GM21423 (cell line): ENCODE measurements at regions not wholly inside any gene's neighbourhood (a gene's known extent, or its start where the extent isn't known, plus 50 kb on each side); places are given as distances from the start of the nearest gene placed in this dataset.
"Not testable (repeated sequence)": the region's sequence is repeated elsewhere in the genome, so short reads cannot be mapped to it uniquely, and the experiment has no call there.

Source experiments
- ATAC-seq: cut with Tn5 transposase; IDR thresholded peaks from one replicate; pipeline ENCODE4 v1.9.1; 2021; ENCODE audit warnings: mild to moderate bottlenecking, moderate library complexity; ENCODE audit not compliant: unreplicated experiment

DNA sequence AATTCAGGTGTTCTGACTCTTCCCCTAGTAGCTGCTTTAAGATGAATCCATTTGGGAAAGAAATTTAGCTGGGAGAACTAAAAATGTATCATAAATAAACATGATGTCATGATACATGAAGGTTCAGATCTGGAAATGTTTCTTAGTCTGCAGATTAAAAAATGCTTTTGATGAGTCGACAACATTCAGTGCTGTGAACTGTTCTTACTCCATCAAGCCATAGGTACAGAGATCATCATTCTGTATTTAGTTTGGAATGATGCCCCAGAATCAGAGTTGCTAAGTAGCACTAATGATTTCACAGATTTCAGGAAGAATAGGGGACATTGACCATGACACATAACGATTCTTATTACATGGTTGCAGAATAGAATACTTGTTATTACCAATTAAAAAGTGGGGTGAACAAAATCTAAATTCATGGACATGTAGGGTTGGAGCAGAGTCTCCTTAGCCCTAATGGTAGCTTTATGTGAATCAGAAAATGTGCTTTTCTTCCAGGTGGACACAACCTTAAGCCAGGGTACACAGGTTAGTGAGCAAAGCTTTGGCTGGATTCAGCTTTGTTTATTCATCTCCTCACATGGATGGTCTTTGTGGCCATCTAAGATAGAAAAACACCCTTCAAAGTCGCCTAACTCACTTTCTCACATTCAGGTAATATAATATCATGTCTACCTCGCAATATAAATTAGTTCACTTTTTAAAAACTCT, 205.4 kb upstream of the SEL1L start:
- no peak for ATAC-seq

DNA sequence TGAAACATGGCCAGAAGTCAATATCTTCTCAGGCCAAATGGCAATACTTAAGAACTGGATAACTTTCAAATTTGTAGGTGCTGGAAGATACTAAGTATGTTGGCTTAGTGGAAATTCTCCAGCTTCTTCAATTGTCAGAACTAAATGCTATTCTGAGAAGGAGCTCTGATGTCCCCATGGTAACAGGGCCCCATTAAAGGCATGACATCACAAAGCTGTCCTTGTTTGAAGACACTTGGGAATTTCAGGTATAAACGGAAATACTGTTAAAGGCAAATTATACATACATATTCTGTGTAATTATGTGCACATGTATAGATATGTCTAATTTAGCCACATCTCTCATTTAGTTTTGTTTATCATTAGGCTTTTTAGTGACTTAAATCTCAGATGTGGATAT, 210.0 kb upstream of the SEL1L start:
- no peak for ATAC-seq

DNA sequence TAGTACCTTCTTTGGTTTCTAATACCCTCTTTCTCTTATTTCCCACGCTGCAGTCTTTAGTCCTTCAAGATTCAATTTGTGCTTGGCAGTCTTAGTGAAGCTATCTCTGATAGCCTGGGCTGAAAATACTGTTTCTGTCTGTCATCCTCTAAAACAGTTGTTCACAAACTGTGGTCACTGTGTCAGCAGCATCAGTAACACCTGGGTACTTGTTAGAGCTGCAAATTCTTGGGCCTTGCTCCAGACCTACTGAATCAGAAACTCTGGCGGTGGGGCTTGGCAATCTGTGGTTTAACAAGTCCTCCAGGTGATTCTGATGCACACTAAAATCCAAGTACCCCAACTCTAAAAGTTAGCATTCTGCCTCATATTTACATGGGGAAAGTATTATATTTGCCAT, 217.5 kb upstream of the SEL1L start:
- no peak for ATAC-seq

DNA sequence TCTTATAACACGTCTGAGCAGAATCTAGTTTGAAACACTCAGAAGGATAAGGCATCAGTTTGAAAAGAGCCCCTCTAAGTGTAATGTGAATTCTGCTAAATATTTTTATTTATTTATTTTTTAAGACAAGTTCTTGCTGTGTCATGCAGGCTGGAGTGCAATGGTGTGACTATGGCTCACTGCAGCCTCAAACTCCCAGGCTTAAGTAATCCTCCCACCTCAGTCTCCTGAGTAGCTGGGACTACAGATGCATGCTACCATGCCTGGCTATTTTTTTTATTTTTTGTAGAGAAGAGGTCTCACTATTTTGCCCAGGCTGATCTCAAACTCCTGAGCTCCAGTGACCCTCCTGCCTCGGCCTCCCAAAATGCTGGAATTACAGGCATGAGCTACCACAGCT, 225.9 kb upstream of the SEL1L start:
- no peak for ATAC-seq

DNA sequence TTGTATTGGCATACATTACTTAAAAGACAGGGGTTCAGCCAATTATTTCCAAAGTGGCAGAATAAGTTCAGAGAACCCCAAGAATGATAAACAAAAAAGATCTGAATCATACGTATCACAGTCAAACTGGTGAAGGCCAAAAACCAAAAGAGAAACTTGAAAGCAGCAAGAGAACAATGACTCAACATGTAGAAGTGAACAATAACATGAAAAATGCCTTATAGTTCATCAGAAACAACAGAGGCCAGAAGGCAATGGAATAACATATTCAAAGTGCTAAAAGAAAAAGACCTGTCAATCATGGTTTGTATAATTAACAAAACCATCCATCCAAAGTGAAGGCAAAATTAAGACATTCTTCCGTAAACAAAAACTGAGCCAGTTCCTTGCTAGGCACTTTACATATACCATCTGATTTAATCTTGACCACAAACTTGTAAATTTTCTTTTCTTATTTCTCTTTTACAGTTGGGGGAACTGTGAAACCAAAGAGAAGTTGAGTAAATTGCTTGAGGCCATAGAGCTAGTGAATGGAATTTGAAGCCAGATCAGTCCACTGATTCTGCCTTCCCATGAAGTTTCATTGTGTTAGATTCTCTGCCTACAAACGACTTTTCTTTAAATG, 232.1 kb upstream of the SEL1L start:
- peak; percentile 55 for ATAC-seq

DNA sequence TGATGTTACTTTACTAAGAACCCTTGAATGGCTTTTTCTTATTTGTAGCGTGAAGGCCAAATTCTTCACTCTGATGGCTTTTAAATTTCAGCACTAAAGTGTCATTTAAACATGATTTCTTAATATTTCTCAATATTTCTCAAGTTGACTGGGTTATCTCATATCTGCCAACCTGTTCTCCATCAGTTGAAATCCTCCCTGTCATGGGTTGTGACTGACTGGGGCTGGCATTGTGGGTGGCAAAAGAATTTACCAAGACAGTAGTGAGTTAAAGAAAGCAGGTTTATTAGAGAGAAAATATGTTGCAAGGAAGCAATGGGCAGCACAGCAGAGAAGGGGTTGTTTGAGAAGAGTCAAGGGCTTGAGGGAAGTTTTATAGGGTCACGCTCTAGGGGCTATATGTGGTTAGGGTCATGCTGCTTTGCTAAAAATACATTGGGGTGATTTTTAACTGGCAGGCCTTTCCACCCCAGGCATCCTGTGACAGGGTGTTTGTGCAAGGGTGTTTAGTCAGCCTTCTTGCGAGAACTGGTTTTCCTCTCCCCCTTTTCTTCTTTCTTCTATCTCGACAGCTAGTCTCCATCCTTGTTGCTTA, 232.8 kb upstream of the SEL1L start:
- no peak for ATAC-seq

DNA sequence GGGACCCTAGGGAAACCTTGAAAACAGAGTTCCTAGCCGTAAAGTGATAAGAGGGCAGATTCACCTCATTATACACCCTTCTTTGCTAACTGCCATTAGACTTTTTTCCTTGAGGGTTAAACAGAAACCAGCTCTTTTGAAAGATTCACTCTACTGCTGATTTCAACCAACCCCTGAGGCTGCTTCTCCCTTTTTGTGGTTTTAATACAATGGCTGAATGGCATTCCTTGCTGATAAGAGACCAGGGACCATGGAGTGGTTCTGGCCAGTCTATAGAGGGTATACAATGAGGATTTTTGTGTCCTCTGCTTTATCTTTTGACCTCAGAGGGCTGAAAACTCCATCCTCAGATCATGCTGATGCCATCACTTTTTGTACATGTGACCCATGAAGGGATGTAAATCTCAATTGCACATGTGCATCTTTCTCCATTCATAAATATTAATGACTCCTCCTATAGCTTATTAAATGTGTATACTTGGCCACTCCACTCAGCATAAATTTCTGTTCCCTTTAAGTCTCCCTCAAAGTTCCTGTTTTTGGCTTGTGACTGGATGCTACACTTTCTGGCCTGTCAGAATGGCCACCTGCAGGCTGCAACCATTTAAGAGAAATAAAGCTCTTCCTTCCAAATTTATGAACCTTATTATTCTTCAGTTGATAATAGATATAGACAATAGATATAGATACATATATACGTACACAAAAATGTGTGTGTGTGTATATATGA, 233.8 kb upstream of the SEL1L start:
- no peak for ATAC-seq

DNA sequence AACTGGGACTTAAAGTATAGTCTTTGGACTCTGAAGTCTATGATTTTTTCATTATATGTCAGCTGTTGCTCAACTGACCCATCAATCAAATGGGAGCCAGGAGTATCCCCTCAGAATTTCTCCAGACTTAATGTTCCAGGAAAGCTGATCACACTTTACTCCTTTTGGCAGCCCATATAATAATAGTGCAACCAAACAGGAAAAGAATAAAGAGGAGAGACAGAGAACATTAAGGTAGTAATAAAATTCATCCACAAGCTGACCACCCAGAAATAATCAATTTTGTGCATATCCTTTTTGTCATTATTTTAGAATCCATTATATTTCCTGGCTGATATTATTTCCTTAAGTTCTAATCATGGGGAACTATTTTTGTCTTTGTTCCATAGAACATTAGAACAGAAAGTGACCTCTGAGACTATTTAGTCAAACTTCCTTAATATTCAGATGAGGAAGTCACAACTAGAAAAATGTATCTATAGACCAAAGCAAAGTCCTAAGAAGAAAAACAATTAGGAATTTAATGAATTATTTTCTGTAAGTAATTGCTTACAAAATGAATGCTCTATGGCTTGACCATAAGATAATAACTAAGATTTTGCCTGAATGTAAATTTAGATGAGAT, 238.1 kb upstream of the SEL1L start:
- no peak for ATAC-seq

DNA sequence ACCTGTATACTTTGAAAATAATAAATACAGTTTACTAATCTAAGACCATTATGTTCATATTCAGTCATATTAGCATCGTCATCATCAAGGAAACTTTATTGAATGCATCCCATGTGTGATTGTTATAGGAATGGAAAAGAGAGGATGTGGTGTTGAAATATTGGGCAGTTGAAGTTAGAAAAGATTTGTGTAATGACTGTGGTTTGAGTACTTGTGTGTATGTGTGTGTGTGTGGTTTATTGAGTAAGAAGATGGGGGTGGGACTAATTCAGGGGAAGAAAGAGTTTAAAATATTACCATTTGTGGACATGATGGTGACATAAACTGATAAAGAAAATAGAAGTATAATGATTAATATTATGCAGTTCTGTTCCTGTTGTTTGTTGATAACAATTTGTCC, 238.7 kb upstream of the SEL1L start:
- ATAC-seq: no peak

DNA sequence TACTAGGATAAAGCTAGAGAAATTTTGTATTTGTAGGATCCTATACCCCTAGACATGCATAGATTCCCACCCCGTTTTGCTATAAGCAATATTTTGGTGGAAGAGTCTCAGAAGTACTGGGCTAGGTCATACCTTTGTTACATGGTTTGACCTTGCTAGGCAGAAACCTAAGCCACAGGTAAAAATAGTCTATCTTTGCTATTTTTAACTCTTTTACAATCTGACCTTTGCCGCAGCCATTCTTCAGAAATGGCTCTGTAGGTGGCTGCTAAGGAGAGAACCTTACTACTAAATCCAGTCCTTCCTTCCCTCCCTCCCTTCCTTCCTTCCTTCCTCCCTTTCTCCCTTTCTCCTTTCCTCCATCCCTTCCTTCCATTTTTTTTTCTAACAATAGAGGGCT, 242.9 kb upstream of the SEL1L start:
- no peak for ATAC-seq

DNA sequence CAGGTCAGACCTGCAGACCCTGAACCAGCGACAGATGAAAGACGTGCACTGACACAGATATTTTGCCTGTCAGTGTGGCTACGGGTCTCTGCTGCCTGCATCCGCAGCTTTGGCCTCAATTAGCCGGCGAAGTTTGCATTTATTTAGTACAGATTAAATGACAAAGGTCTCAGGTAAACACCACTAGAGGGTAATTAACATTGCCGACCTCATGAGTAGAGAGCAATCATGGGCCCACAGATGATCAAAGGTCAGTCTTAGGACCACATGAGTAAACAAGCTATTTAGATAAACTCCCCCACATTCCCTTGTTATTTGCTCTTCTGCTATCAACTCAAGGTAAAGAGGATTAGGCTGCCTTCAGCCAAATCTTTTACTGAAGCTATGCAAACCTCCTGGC, 248.1 kb upstream of the SEL1L start:
- not testable (repeated sequence) for ATAC-seq

DNA sequence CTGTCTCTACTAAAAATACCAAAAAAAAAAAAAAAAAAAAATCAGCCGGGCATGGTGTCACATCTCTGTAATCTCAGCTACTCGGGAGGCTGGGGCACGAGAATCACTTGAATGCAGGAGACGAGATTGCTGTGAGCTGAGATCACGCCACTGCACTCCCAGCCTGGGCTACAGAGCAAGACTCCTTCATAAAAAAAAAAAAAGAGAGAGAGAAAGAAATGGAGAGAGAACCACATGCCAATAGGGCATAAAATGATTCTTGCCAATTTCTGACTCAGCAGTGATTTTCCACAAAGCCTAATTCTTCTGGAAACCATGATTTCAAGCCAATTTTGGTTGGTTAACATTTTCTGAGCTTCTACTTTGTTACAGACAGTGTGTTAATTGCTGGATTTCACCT, 250.4 kb upstream of the SEL1L start:
- ATAC-seq: no peak

DNA sequence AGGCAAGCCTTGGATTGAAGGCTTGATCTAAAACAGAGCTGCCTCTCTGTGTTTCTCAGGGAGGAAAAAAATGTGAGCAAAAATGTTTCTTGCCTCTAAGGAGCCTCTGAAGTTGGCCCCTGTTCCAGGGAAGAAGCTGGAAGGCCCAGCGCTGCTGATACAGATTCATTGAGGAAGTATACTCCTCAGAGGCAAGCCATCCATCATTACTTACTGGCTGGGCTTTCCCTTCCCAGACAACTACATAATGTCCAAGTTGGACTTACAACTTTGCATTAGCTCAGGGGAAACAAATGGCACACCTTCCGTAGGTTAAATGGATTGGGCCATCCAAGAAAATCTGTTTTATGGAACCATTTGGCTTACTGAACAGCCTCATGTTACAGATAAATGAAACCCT, 263.7 kb upstream of the SEL1L start:
- ATAC-seq: no peak

DNA sequence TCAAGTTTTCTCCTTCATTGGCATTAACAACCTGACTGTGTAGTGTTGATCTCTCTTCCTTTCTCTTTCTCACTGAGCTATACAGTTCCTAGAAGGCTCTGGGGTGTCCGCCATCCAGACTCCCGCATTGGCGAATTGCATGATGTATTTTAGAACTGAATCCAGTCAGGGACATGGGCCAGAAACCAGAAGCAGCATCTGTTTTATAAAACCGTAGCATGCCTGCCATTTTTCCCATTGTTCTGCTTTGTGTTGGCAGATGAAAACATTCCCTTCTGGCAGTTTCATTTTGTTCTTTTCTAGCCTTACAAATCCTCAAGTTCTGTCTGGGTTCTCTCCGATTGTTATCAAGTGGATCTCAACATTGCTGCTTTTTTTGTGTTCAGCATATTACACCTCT, 268.3 kb upstream of the SEL1L start:
- no peak for ATAC-seq

DNA sequence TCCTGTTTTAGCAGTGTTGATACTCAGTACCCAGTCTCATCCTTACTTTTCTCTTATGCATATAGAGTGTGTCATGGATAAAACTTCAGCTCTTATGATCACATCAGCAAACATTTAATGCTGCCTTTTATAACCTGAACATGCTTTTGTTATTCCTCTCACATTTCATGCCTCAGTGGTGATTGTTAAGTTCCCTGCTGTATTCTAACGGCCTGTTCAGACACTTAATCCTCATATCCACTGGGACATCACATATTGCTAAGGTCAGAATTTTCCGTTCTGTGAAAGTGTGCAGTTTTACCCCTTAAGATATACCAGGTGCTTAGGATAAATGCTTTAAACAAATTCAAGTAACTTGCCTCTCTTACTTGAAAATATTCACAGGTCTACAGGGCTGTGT, 268.7 kb upstream of the SEL1L start:
- ATAC-seq: no peak

DNA sequence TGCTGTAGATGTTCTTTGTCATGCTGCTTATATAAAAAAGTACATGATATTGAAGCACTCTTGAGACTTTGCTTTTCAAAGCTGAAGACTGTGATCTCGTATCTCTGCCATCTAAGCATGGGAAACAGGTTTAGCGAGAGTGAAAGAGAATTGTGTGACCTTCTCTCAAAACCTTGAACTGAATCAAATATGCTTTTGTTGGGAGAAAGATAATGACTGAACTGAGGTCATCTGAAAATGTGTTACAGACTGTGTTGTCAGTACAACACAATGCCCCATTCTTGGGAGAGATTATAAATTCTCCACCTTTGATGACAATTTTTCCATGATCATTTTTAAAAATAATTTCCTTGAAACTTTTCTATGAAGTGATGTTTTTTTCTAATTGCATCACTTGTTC, 272.1 kb upstream of the SEL1L start:
- no peak for ATAC-seq

DNA sequence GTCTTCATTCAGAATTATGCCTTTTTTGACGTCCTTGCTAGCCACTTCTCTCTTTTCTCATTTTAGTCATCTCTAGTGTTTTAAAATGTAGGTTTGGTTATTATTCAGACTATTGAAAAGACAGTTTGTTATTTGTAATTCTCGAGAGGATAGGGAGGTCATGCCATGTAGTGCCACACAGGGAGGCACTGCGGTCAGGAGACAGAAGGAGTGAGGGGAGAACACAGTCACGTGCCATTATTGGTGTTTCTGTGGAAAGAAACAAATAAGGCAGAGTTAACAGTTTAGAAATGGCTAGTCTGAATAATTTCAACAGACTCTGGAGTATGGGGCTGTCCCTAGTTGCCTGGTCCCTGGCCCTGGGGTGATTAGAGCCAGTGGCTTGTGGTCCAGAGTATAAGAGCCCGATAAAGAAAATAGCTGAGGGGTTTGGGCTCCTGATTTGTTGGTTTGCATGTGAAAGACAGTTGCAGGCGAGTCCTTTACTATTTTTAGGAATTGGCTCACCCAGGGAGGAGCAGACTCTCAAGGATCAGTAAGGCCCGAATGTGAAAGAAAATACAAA, 278.1 kb upstream of the SEL1L start:
- no peak for ATAC-seq

DNA sequence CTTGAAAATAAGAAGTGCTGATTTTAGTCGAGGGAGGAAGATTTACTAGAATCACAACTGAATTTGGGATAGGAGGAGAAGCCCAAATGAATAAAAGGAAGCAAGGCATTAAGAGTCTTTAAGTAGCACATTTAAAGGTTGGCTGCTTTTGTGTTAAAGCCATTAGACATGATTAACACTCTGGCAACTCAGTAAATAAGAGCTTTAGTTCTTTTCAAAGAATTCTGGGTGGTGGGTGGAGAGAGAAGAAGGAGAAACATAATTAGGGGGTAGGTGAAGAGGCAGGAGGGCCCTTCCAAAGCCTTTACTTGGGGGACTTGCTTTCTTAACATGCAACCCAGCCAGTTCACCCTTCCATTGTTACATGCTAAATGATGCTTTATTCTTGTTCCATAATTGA, 284.6 kb upstream of the SEL1L start:
- ATAC-seq: no peak

DNA sequence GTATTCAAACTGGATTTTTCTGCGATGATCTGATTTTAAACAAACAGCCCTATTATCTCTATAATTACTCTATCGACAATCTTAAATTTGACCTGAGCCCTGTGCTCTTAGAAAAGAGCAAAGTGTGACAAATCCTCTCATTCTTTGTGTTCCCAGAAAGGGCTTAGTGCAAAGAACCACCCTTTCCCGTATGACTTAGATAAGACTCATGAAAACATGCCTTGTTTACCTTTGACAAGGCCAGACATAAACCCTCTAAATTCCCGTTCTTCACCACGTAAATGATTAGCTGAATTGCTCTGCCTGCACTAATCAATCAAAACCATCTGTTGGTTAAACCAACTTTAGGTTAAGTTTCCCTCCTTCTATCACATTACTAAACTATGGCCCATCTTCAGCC, 285.7 kb upstream of the SEL1L start:
- no peak for ATAC-seq

DNA sequence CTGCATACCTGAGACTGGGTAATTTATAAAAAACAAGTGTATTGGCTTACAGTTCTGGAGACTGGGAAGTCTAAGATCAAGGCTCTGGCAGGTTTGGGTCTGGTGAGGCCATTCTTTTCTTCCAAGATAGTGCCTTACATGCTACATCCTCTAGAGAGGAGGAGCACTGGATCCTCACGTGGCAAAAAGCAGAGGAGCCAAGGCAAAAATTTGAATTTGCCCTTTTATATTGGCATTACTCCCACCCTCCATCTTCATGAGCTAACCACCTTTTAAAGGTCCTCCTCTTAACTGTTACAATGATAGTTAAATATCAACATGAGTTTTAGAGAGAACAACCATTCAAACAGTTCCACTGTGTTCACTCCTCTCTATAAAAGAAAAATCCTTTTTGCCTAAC, 286.3 kb upstream of the SEL1L start:
- no peak for ATAC-seq

DNA sequence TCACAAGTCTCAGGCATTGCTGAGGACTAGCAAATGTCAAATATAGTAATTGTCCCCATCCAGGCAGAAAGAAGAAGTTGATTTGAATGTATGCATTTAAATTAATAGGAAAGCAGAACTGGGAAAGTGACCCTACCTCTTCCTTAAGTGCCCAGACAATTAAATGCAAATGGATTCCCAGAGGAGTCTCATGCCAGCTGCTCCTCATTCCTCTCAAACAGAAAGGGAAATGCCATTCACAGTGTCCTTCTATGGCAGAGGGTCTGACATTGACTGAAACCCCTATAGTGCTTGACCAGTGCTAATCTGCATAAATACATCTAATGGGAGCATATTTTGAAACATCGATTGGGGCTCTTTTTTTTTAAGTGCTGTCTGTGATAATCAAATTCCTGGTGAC, 292.4 kb upstream of the SEL1L start:
- ATAC-seq: no peak
